ENCODE measurements at regions not wholly inside any gene's neighbourhood (a gene's known extent, or its start where the extent isn't known, plus 50 kb on each side); places are given as distances from the start of the nearest gene placed in this dataset. TPM values are rescaled to one million over a fixed set of nuclear protein-coding genes. Genes with fewer than 3 reads are reported as not detected.

Small RNA genes in the stretch of these regions (microRNA-seq; reads per million reads assigned to microRNA genes)
- not detected for gene MIR4437 (ENCODE audit: borderline number of aligned reads)

Data from HCT116 (cell line).